ENCODE measurements at regions not wholly inside any gene's neighbourhood (a gene's known extent, or its start where the extent isn't known, plus 50 kb on each side); places are given as distances from the start of the nearest gene placed in this dataset.

GRCh38 chr5:155833287-155833686 lies 493.7 kb upstream of the SGCD start:
- TF ChIP-seq, protein P1, sequence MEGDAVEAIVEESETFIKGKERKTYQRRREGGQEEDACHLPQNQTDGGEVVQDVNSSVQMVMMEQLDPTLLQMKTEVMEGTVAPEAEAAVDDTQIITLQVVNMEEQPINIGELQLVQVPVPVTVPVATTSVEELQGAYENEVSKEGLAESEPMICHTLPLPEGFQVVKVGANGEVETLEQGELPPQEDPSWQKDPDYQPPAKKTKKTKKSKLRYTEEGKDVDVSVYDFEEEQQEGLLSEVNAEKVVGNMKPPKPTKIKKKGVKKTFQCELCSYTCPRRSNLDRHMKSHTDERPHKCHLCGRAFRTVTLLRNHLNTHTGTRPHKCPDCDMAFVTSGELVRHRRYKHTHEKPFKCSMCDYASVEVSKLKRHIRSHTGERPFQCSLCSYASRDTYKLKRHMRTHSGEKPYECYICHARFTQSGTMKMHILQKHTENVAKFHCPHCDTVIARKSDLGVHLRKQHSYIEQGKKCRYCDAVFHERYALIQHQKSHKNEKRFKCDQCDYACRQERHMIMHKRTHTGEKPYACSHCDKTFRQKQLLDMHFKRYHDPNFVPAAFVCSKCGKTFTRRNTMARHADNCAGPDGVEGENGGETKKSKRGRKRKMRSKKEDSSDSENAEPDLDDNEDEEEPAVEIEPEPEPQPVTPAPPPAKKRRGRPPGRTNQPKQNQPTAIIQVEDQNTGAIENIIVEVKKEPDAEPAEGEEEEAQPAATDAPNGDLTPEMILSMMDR (IDR thresholded peaks at IDR 0.05 in 4 of 5, conservative IDR thresholded peaks at IDR 0.05 in 1 of 5): no peak
- TF ChIP-seq POLR2A (IDR thresholded peaks at IDR 0.05): no peak

Measured in gastrocnemius medialis (tissue), 4 donors.